ENCODE measurements at regions not wholly inside any gene's neighbourhood (a gene's known extent, or its start where the extent isn't known, plus 50 kb on each side); places are given as distances from the start of the nearest gene placed in this dataset.
"Not testable (repeated sequence)": the region's sequence is repeated elsewhere in the genome, so short reads cannot be mapped to it uniquely, and the experiment has no call there.

- no peak for DNase-seq
Measured at GRCh38 chr2:192828175-192828574, 633.4 kb upstream of the TMEFF2 start.

GRCh38 chr2:192827735-192828134 is 633.0 kb upstream of the TMEFF2 start:
- no peak for DNase-seq

- DNase-seq: no peak
Measured at GRCh38 chr2:192814376-192814775, 619.6 kb upstream of the TMEFF2 start.

- DNase-seq: no peak
Measured at GRCh38 chr2:192813341-192813740, 618.6 kb upstream of the TMEFF2 start.

GRCh38 chr2:192809173-192809572 is 614.4 kb upstream of the TMEFF2 start:
- no peak for DNase-seq

GRCh38 chr2:192783643-192784042 is 588.9 kb upstream of the TMEFF2 start:
- no peak for DNase-seq

- no peak for DNase-seq
Measured at GRCh38 chr2:192775459-192776262, 580.9 kb upstream of the TMEFF2 start.

GRCh38 chr2:192775011-192775410 is 580.3 kb upstream of the TMEFF2 start:
- no peak for DNase-seq

GRCh38 chr2:192773044-192773443 is 578.3 kb upstream of the TMEFF2 start:
- DNase-seq: no peak

- no peak for DNase-seq
Measured at GRCh38 chr2:192749611-192750200, 555.0 kb upstream of the TMEFF2 start.

- no peak for DNase-seq
Measured at GRCh38 chr2:192741889-192742288, 547.2 kb upstream of the TMEFF2 start.

- DNase-seq: no peak
Measured at GRCh38 chr2:192735447-192735846, 540.7 kb upstream of the TMEFF2 start.

- DNase-seq: no peak
Measured at GRCh38 chr2:192729369-192729768, 534.6 kb upstream of the TMEFF2 start.

- no peak for DNase-seq
Measured at GRCh38 chr2:192725991-192726390, 531.3 kb upstream of the TMEFF2 start.

GRCh38 chr2:192719629-192720028 is 524.9 kb upstream of the TMEFF2 start:
- no peak for DNase-seq

GRCh38 chr2:192718340-192718739 is 523.6 kb upstream of the TMEFF2 start:
- DNase-seq: no peak

GRCh38 chr2:192700934-192701333 is 506.2 kb upstream of the TMEFF2 start:
- no peak for DNase-seq

- DNase-seq: no peak
Measured at GRCh38 chr2:192697880-192698279, 503.1 kb upstream of the TMEFF2 start.

GRCh38 chr2:192696857-192697256 is 502.1 kb upstream of the TMEFF2 start:
- DNase-seq: no peak

- DNase-seq: no peak
Measured at GRCh38 chr2:192687015-192687414, 492.3 kb upstream of the TMEFF2 start.

- not testable (repeated sequence) for DNase-seq
Measured at GRCh38 chr2:192682511-192682910, 487.8 kb upstream of the TMEFF2 start.

GRCh38 chr2:192675681-192676080 is 480.9 kb upstream of the TMEFF2 start:
- DNase-seq: no peak

- no peak for DNase-seq
Measured at GRCh38 chr2:192669505-192670091, 474.9 kb upstream of the TMEFF2 start.

- DNase-seq: not testable (repeated sequence)
Measured at GRCh38 chr2:192660555-192660954, 465.8 kb upstream of the TMEFF2 start.

All from effector CD4-positive, alpha-beta T cell (primary cell).